Stomach smooth muscle (tissue), 2 donors: ENCODE measurements at regions not wholly inside any gene's neighbourhood (a gene's known extent, or its start where the extent isn't known, plus 50 kb on each side); places are given as distances from the start of the nearest gene placed in this dataset.

Experiments
- H3K27ac ChIP-seq: one replicate; pipeline ENCODE4 v1.7.0; 2013; ENCODE audit warnings: mild to moderate bottlenecking, low read length, inconsistent platforms
- H3K27me3 ChIP-seq, 2 donors: one replicate each; pipeline ENCODE4 v1.7.0; 2013; ENCODE audit warnings: low read length in 2 of 2; ENCODE audit not compliant: insufficient read depth in 2 of 2, control insufficient read depth in 1 of 2
- H3K36me3 ChIP-seq, 2 donors: one replicate each; pipeline ENCODE4 v1.7.0; 2013; ENCODE audit warnings: low read length in 2 of 2; ENCODE audit not compliant: control insufficient read depth in 2 of 2, insufficient read depth in 2 of 2
- H3K4me1 ChIP-seq: one replicate; pipeline ENCODE4 v1.7.0; 2013; ENCODE audit warnings: low read length; ENCODE audit not compliant: control insufficient read depth, insufficient read depth
- H3K4me3 ChIP-seq, 2 donors: one replicate each; pipeline ENCODE4 v1.7.0; 2013; ENCODE audit warnings: low read length in 2 of 2
- H3K9ac ChIP-seq, 2 donors: one replicate each; pipeline ENCODE4 v1.7.0; 2013; ENCODE audit warnings: low read length in 2 of 2, mild to moderate bottlenecking in 1 of 2
- H3K9me3 ChIP-seq, 2 donors: one replicate each; pipeline ENCODE4 v1.7.0; 2013; ENCODE audit warnings: low read length in 2 of 2; ENCODE audit not compliant: control insufficient read depth in 2 of 2
- donor health status: healthy.
- donor health status: Pancreatic carcinoma.

GRCh38 chr20:10788877-10789276 lies 115.1 kb upstream of the JAG1 start:
- Histone ChIP-seq H3K27ac (no peak overlapping the region), H3K36me3 (no peaks in the 10 kb centered on the region), H3K4me3 (no peak overlapping the region), H3K4me1 (no peaks in the 10 kb centered on the region), H3K27me3 (no peaks in the 10 kb centered on the region), H3K9me3 (no peaks in the 10 kb centered on the region), H3K9ac (no peak overlapping the region)

DNA sequence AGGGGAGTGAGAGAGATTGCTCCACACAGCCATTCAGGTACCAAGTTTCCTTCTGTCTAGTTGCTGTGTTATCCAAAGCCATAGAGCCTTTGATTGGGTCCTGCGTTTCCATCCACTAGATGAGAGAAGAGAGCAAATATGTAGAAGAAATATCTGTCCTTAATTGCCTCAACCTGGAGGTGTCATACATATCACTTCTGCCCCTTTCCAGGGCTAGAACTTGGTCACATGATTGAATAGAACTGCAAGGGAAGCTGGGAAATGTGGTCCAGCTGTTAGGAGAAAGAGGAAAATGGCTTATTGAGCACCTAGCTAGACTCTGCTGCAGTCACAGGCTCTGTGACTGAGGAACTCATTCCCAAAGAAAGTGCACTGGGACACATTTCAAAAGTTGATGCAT lies 115.6 kb upstream of the JAG1 start:
- H3K27me3 ChIP-seq: no peaks in the 10 kb centered on the region
- H3K9ac ChIP-seq: no peak overlapping the region
- no peaks in the 10 kb centered on the region for H3K9me3 ChIP-seq
- H3K36me3 ChIP-seq: no peaks in the 10 kb centered on the region
- H3K4me1 ChIP-seq: no peaks in the 10 kb centered on the region
- H3K4me3 ChIP-seq: no peak overlapping the region
- no peak overlapping the region for H3K27ac ChIP-seq

- H3K4me3 ChIP-seq: no peak overlapping the region
- no peaks in the 10 kb centered on the region for H3K36me3 ChIP-seq
- no peak overlapping the region for H3K27ac ChIP-seq
- H3K9me3 ChIP-seq: no peaks in the 10 kb centered on the region
- H3K27me3 ChIP-seq: no peaks in the 10 kb centered on the region
- no peak overlapping the region for H3K9ac ChIP-seq
- H3K4me1 ChIP-seq: no peaks in the 10 kb centered on the region
Measured at GRCh38 chr20:10790013-10790412, 116.2 kb upstream of the JAG1 start.

DNA sequence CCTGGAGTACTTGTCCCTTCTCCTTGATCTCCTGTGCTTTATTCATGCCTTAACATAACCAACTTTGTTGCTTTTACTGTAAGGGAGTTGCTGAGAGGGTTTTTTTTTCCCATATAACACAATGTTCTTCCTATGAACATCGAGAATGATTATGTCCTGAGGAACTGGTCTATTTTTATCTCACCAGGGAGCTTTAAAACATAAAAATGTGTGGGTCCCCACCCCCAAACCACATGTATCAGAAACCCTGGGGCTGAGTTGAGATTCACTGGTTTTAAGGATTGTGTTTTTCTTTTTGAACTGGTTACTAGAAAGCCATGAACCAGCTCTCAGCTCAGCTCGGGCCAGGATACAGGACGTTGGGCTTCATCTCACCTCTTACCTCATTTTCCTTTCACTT lies 118.5 kb upstream of the JAG1 start:
- H3K4me3 ChIP-seq: no peak overlapping the region
- no peaks in the 10 kb centered on the region for H3K4me1 ChIP-seq
- H3K27ac ChIP-seq: no peak overlapping the region
- no peaks in the 10 kb centered on the region for H3K36me3 ChIP-seq
- H3K27me3 ChIP-seq: no peaks in the 10 kb centered on the region
- H3K9ac ChIP-seq: no peak overlapping the region
- H3K9me3 ChIP-seq: no peaks in the 10 kb centered on the region

DNA sequence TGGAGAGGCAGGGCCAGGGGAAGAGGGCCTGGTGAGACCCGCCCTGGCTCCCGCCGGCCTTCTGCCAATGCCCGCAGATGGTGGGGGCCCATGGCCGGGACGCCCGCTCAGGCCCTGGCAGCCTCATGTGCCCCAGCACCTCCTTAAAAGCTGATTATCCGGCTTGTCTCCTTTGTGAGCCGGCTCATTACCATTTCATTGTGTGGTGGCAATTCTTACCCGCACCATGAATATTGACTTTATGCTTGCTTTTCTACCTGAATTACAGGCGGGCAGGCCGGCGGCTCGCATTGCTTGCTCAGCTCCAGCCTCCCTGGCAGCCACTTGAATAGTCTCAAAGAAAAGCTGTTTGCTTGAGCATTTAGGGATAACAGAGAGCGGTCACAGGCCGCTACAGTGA lies 120.0 kb upstream of the JAG1 start:
- no peaks in the 10 kb centered on the region for H3K27me3 ChIP-seq
- H3K4me3 ChIP-seq: no peak overlapping the region
- no peaks in the 10 kb centered on the region for H3K36me3 ChIP-seq
- no peaks in the 10 kb centered on the region for H3K9me3 ChIP-seq
- H3K27ac ChIP-seq: no peak overlapping the region
- H3K9ac ChIP-seq: no peak overlapping the region
- H3K4me1 ChIP-seq: no peaks in the 10 kb centered on the region

DNA sequence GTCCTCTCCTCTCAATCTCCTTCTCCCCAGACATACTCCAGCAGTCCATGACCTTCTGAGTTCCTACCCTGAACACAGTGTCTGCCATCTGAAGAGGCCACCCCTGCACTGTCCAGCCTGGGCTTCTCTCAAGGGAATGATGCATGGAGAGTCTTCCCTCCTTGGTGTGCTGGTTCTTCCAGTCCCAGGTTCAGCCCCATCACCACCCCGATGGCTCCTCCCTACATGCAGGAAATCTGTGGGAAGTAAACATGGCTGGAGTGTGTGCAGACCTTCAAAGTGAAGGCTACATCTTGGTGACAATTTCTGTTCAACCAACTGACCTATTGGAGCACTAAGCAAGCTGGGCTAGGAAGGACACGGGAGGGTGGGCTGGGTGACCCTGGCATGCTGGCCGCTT lies 121.0 kb upstream of the JAG1 start:
- H3K9me3 ChIP-seq: no peaks in the 10 kb centered on the region
- no peak overlapping the region for H3K4me3 ChIP-seq
- H3K36me3 ChIP-seq: no peaks in the 10 kb centered on the region
- no peak overlapping the region for H3K9ac ChIP-seq
- H3K27ac ChIP-seq: no peak overlapping the region
- H3K27me3 ChIP-seq: no peaks in the 10 kb centered on the region
- H3K4me1 ChIP-seq: no peaks in the 10 kb centered on the region

DNA sequence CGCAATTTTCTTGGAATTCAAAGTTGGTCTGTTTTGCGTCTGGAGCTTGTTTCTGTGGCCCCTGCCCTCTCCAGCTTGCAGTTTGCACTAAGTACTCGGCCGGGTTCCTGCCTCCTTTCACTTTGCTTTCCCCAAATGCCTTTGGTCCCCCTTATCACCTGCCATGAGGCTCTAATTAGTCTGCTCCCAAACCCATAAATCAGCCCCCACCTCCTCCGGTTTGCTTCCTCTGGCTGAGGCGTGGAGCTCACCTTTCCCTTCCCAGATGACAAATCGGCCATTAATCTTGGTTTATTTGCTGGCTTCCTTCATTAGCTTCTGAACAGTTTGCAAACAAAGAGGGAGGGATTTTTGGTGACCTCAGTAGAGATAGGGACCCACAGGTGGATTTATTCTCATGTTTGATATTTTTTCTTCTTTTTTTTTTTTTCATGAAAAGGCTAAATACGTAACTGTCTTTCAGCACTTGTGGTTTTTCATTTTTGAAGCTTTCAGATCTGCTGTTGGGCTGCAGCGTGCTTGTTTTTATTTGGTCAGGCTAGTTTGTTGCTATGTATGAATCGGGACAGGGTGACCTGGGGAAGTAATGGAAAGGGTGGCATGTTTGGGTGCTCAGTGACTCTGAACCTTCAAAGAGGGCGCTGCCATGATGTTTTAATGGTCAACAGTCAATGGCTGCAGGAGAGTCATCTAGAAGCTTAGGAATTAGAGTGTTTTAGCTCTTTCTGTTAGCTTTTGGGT lies 121.7 kb upstream of the JAG1 start:
- H3K9me3 ChIP-seq: no peaks in the 10 kb centered on the region
- H3K27me3 ChIP-seq: no peaks in the 10 kb centered on the region
- H3K9ac ChIP-seq: no peak overlapping the region
- no peaks in the 10 kb centered on the region for H3K4me1 ChIP-seq
- no peak overlapping the region for H3K27ac ChIP-seq
- no peak overlapping the region for H3K4me3 ChIP-seq
- H3K36me3 ChIP-seq: no peaks in the 10 kb centered on the region

GRCh38 chr20:10798811-10799210 lies 125.0 kb upstream of the JAG1 start:
- Histone ChIP-seq H3K4me3 (no peak overlapping the region), H3K27me3 (no peaks in the 10 kb centered on the region)

DNA sequence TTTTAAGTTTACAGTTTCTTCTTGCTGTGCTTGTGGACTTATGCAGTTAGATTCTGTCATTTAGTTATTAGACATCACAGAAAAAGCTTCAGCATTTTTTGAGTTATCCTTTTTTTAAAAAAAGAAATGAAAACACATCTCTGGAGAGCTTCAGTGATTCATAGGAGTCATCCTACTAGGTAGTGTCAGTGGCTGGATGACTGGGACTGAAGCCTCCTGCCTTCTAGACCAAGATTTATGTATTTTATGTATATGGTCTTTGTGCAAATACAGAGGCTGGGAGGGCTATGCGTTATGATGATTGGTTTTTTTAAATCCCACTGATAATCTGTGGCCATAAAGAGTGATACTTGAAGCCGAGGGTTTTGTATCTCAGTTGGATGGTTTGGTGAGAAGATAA lies 125.9 kb upstream of the JAG1 start:
- no peaks in the 10 kb centered on the region for H3K36me3 ChIP-seq
- no peaks in the 10 kb centered on the region for H3K27me3 ChIP-seq
- no peak overlapping the region for H3K4me3 ChIP-seq
- H3K27ac ChIP-seq: no peak overlapping the region
- H3K4me1 ChIP-seq: no peaks in the 10 kb centered on the region
- no peak overlapping the region for H3K9ac ChIP-seq
- no peaks in the 10 kb centered on the region for H3K9me3 ChIP-seq

More at GRCh38 chr20:10798811-10799210, 125.0 kb upstream of the JAG1 start:
- no peaks in the 10 kb centered on the region for H3K9me3 ChIP-seq
- H3K27ac ChIP-seq: no peak overlapping the region
- no peaks in the 10 kb centered on the region for H3K4me1 ChIP-seq
- no peak overlapping the region for H3K9ac ChIP-seq
- no peaks in the 10 kb centered on the region for H3K36me3 ChIP-seq

- Histone ChIP-seq H3K9ac (no peak overlapping the region), H3K36me3 (no peaks in the 10 kb centered on the region), H3K27ac (no peak overlapping the region), H3K4me3 (no peak overlapping the region), H3K27me3 (no peaks in the 10 kb centered on the region), H3K9me3 (no peaks in the 10 kb centered on the region), H3K4me1 (no peaks in the 10 kb centered on the region)
Measured at GRCh38 chr20:10800288-10800687, 126.5 kb upstream of the JAG1 start.

- Histone ChIP-seq H3K27ac (no peak overlapping the region), H3K9ac (no peak overlapping the region), H3K9me3 (no peaks in the 10 kb centered on the region), H3K36me3 (no peaks in the 10 kb centered on the region), H3K4me1 (no peaks in the 10 kb centered on the region), H3K4me3 (no peak overlapping the region), H3K27me3 (no peaks in the 10 kb centered on the region)
Measured at GRCh38 chr20:10802236-10802635, 128.4 kb upstream of the JAG1 start.
